ENCODE measurements at regions not wholly inside any gene's neighbourhood (a gene's known extent, or its start where the extent isn't known, plus 50 kb on each side); places are given as distances from the start of the nearest gene placed in this dataset.

GRCh38 chr12:33944703-33945437, 77.4 kb upstream of the ALG10 start:
- no peak overlapping the region for H2AFZ ChIP-seq (ENCODE audit: low read depth, low read length, poor library complexity, severe bottlenecking)
- no peak for DNase-seq (ENCODE audit: low read depth, low spot score)
- H3K9ac ChIP-seq (ENCODE audit: low read length) = no peak overlapping the region
- no peak for ATAC-seq
- H4K20me1 ChIP-seq (ENCODE audit: insufficient read depth) = no peaks in the 10 kb centered on the region
- no peak overlapping the region for H3K4me2 ChIP-seq (ENCODE audit: low read length)
- H3K9me3 ChIP-seq (ENCODE audit: control insufficient read depth in 1 of 2, insufficient read depth in 1 of 2, low read depth in 1 of 2, low read length in 2 of 2) = no peaks in the 10 kb centered on the region
- no peak overlapping the region for H3K4me3 ChIP-seq (replicated peaks in 1 of 2; ENCODE audit: low read depth in 1 of 2, low read length in 2 of 2)
- no peaks in the 10 kb centered on the region for H3K4me1 ChIP-seq (ENCODE audit: control insufficient read depth in 1 of 2, insufficient read depth in 2 of 2, low read length in 2 of 2)
- CTCF ChIA-PET = no interaction called here
- H3K9me2 ChIP-seq (ENCODE audit: insufficient read depth) = no peaks in the 10 kb centered on the region
- no peak overlapping the region for H3K27ac ChIP-seq (ENCODE audit: low read depth, low read length)
- RAD21 ChIA-PET (ENCODE audit: low non-redundant PET in 1 of 2, low total read pairs in 2 of 2, uncharacterized antibody in 2 of 2, unreplicated experiment in 2 of 2) = no interaction called here
- H3K27me3 ChIP-seq (ENCODE audit: insufficient read depth, low read length) = no peaks in the 10 kb centered on the region
- no peaks in the 10 kb centered on the region for H3K36me3 ChIP-seq (ENCODE audit: control insufficient read depth in 1 of 2, insufficient read depth in 2 of 2, low read length in 2 of 2)
- no TSS peak for BruUV-seq (replicated peaks)
- no peaks in the 10 kb centered on the region for H3K79me2 ChIP-seq (ENCODE audit: insufficient read depth, low read length)
- TF ChIP-seq SP1 (IDR thresholded peaks at IDR 0.05; ENCODE audit: low read depth) (no peak), EZH2phosphoT487 (IDR thresholded peaks at IDR 0.05; ENCODE audit: borderline replicate concordance) (no peak), EGR1 (IDR thresholded peaks at IDR 0.05; ENCODE audit: low read depth) (no peak), ELF1 (IDR thresholded peaks at IDR 0.05; ENCODE audit: borderline replicate concordance, low read depth) (no peak)
- TF ChIP-seq, protein P1, sequence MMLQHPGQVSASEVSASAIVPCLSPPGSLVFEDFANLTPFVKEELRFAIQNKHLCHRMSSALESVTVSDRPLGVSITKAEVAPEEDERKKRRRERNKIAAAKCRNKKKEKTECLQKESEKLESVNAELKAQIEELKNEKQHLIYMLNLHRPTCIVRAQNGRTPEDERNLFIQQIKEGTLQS (IDR thresholded peaks at IDR 0.05) = no peak
- TF ChIP-seq, protein P2, sequence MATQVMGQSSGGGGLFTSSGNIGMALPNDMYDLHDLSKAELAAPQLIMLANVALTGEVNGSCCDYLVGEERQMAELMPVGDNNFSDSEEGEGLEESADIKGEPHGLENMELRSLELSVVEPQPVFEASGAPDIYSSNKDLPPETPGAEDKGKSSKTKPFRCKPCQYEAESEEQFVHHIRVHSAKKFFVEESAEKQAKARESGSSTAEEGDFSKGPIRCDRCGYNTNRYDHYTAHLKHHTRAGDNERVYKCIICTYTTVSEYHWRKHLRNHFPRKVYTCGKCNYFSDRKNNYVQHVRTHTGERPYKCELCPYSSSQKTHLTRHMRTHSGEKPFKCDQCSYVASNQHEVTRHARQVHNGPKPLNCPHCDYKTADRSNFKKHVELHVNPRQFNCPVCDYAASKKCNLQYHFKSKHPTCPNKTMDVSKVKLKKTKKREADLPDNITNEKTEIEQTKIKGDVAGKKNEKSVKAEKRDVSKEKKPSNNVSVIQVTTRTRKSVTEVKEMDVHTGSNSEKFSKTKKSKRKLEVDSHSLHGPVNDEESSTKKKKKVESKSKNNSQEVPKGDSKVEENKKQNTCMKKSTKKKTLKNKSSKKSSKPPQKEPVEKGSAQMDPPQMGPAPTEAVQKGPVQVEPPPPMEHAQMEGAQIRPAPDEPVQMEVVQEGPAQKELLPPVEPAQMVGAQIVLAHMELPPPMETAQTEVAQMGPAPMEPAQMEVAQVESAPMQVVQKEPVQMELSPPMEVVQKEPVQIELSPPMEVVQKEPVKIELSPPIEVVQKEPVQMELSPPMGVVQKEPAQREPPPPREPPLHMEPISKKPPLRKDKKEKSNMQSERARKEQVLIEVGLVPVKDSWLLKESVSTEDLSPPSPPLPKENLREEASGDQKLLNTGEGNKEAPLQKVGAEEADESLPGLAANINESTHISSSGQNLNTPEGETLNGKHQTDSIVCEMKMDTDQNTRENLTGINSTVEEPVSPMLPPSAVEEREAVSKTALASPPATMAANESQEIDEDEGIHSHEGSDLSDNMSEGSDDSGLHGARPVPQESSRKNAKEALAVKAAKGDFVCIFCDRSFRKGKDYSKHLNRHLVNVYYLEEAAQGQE (IDR thresholded peaks at IDR 0.05; ENCODE audit: low read depth) = no peak
- intact Hi-C loops (cut with micrococcal nuclease) = no loop called here
- POLR2A ChIA-PET = no interaction called here

Data from HCT116 (cell line).